IPS-18a (cell line): ENCODE measurements at regions not wholly inside any gene's neighbourhood (a gene's known extent, or its start where the extent isn't known, plus 50 kb on each side); places are given as distances from the start of the nearest gene placed in this dataset.

Experiments used
- H3K27ac ChIP-seq: one replicate; pipeline ENCODE4 v1.5.1; 2013; ENCODE audit warnings: low read length
- H3K27me3 ChIP-seq: one replicate; pipeline ENCODE4 v1.6.1; 2013; ENCODE audit warnings: mild to moderate bottlenecking, low read length; ENCODE audit not compliant: control insufficient read depth, insufficient read depth
- H3K36me3 ChIP-seq: one replicate; pipeline ENCODE4 v1.6.1; 2013; ENCODE audit warnings: low read depth, low read length; ENCODE audit not compliant: control insufficient read depth
- H3K4me1 ChIP-seq: one replicate; pipeline ENCODE4 v1.6.1; 2013; ENCODE audit warnings: low read depth, low read length; ENCODE audit not compliant: control insufficient read depth
- H3K4me3 ChIP-seq: one replicate; pipeline ENCODE4 v1.5.1; 2013; ENCODE audit warnings: low read length
- H3K9ac ChIP-seq: one replicate; pipeline ENCODE4 v1.6.1; 2013; ENCODE audit warnings: mild to moderate bottlenecking, low read length, moderate library complexity
- H3K9me3 ChIP-seq: one replicate; pipeline ENCODE4 v1.6.1; 2013; ENCODE audit warnings: low read depth, low read length; ENCODE audit not compliant: control insufficient read depth

DNA sequence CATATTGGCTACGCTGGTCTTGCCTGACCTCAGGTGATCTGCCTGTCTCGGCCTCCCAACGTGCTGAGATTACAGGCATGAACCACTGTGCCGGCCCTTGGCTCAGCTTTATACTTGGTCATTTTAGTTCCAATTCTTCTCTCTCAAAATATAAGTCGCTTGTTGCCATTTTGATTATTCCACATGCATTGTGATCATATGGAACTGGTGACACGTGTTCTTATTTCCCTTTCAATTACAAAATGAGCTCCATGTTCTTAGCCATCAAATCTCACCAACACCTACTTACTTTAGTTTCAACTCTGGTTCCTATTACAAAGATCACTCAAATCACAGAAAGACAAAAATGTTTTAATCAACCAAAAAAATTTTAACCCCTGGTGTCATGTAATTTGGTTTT, 1711.7 kb downstream of the TP53TG3F start:
- peaks cover 17% of the 10 kb centered on the region for H3K9me3 ChIP-seq
- no peak overlapping the region for H3K9ac ChIP-seq

DNA sequence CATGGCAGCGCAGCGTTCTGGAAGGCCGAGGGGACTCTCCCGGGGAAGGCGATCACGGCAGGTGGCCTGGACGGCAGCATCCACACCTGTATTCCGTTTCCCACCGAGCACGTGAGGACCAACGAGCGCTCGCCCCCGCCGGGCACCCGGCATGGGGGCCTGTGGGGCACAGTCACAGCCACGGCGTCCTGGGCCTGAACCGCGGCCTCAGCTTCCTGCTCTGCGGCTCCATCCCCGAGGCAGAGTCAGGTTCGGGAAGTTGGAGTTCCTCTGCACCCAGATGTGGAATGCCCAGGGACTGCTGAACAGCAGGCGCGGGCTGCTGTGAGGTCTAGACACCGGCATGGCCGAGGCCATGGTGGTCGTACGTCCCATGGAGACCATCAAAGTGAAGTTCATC, 1713.9 kb downstream of the TP53TG3F start:
- Histone ChIP-seq H3K4me3 (no peak overlapping the region), H3K36me3 (no peaks in the 10 kb centered on the region), H3K4me1 (no peaks in the 10 kb centered on the region), H3K9me3 (peaks cover 35% of the 10 kb centered on the region), H3K27me3 (no peaks in the 10 kb centered on the region), H3K9ac (no peak overlapping the region), H3K27ac (no peak overlapping the region)

More for the DNA sequence above, 1711.7 kb downstream of the TP53TG3F start:
- no peaks in the 10 kb centered on the region for H3K36me3 ChIP-seq
- no peaks in the 10 kb centered on the region for H3K4me1 ChIP-seq
- no peaks in the 10 kb centered on the region for H3K27me3 ChIP-seq
- no peak overlapping the region for H3K4me3 ChIP-seq
- no peak overlapping the region for H3K27ac ChIP-seq

DNA sequence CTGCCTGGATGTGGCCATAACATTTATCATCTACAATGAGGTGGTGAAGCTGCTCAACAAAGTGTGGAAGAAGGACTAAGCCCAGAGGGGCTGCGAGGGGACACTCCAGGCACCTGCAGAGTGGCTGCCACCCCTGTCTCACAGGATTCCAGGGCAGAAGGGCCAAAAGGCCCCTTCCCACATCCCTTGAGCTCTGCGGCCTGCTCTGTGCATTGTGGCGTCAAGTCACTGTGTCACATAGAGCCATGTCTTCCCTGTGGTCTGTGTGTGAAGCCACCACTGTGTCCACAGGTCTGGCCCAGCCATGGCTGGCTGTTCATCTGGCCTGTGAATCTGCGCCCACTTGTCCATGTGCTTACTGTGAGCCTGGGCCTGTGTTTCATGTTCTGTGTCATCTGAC, 1714.6 kb downstream of the TP53TG3F start:
- Histone ChIP-seq H3K27ac (no peak overlapping the region), H3K4me3 (no peak overlapping the region), H3K4me1 (no peaks in the 10 kb centered on the region), H3K9ac (no peak overlapping the region), H3K36me3 (no peaks in the 10 kb centered on the region), H3K27me3 (no peaks in the 10 kb centered on the region), H3K9me3 (peaks cover 39% of the 10 kb centered on the region)

DNA sequence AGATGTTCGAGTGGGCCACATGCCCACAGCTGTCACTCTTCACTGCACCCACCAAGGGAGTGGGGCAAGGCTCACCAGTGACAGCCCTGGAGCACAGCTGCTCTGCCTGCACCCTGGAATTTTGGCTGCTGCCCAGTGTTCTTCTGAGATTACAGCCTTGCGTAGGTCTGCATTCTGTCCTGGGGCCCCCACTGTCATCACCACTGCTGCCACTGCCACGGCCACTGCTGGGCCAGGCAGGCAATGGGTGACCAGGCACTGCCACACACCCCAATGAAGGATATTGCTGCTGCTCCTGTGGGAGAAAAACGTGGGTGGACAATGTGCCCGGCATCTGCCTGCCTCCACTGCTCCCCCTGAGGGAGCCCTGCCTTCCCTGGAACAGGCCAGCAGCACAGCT, 1717.0 kb downstream of the TP53TG3F start:
- no peaks in the 10 kb centered on the region for H3K27me3 ChIP-seq
- no peak overlapping the region for H3K4me3 ChIP-seq
- H3K9me3 ChIP-seq, result peaks cover 49% of the 10 kb centered on the region
- H3K27ac ChIP-seq, result no peak overlapping the region
- H3K36me3 ChIP-seq, result no peaks in the 10 kb centered on the region
- no peaks in the 10 kb centered on the region for H3K4me1 ChIP-seq
- H3K9ac ChIP-seq, result no peak overlapping the region

DNA sequence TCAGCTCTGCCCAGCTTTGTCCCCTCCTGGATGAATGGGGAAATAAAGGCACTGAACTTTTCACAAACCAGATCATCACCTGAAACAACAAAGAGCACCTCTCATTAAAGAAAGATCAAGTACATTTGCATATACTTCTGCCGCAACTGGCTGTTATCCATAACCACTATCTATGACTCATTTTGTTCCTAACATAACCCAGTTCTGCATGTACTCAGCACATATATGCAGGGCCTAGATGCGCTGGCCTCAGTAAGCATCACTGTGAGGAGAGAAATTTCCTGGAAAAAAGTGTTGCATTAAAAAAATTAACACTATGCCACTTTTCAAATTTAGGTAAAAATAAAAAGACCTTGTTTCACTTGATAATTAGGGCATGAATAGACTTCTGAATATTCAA, 1718.4 kb downstream of the TP53TG3F start:
- H3K27me3 ChIP-seq, result no peaks in the 10 kb centered on the region
- H3K27ac ChIP-seq, result no peak overlapping the region
- peaks cover 59% of the 10 kb centered on the region for H3K9me3 ChIP-seq
- H3K4me1 ChIP-seq, result no peaks in the 10 kb centered on the region
- no peak overlapping the region for H3K9ac ChIP-seq
- H3K4me3 ChIP-seq, result no peak overlapping the region
- H3K36me3 ChIP-seq, result no peaks in the 10 kb centered on the region

DNA sequence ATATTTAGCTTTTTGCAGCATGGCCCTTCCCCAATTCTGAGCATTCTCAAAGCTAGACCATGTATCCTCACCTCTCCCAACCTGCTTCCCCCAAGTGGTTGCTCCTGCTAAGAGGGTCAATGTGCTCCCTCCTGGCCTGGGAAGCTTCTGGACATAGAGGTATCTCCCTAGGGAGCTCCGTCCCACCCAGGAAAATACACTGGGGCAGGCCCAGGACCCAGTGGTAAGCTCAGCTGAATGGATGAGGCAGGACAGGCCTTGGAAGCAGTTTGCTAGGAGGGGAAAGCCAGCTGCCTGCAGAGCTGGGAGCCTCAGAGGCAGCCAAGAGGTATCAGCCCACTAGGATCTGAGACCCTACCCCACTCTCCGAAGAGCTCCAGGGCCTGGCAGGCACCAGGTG, 1721.6 kb downstream of the TP53TG3F start:
- peaks cover 76% of the 10 kb centered on the region for H3K9me3 ChIP-seq
- H3K4me1 ChIP-seq, result no peaks in the 10 kb centered on the region
- no peak overlapping the region for H3K27ac ChIP-seq
- H3K9ac ChIP-seq, result no peak overlapping the region
- H3K4me3 ChIP-seq, result no peak overlapping the region
- H3K36me3 ChIP-seq, result no peaks in the 10 kb centered on the region
- no peaks in the 10 kb centered on the region for H3K27me3 ChIP-seq

DNA sequence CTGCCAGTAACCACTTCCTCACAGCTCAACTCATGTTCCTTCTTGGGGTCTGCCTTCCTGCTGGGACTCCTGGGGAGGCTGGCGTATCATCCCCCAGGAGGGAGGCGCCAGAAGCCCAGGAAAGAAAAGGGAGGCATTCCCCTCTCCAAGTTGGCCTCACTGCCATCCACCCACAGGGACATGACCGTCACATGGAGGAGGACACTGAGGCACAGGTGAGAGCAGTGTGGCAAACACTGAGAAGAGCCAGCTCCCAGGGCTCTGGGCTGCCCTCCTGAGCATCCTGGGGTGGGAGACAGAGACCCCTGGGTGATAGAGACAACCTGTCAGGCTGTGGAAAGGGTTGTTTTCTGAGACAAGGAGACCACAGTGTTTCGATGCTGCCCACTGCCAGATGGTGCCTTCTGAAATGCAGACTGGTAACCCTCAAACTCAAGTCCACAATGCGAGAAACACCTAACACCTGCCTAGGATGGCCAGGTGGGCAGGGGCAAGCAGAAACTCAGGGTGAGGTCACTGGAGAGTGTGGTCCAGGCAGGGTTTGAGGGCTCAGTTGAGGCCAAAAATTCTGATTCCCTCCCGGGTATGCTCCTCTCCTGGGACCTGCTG, 1722.1 kb downstream of the TP53TG3F start:
- no peak overlapping the region for H3K27ac ChIP-seq
- no peak overlapping the region for H3K4me3 ChIP-seq
- H3K9me3 ChIP-seq, result peaks cover 76% of the 10 kb centered on the region
- H3K4me1 ChIP-seq, result no peaks in the 10 kb centered on the region
- H3K9ac ChIP-seq, result no peak overlapping the region
- no peaks in the 10 kb centered on the region for H3K36me3 ChIP-seq
- H3K27me3 ChIP-seq, result no peaks in the 10 kb centered on the region

DNA sequence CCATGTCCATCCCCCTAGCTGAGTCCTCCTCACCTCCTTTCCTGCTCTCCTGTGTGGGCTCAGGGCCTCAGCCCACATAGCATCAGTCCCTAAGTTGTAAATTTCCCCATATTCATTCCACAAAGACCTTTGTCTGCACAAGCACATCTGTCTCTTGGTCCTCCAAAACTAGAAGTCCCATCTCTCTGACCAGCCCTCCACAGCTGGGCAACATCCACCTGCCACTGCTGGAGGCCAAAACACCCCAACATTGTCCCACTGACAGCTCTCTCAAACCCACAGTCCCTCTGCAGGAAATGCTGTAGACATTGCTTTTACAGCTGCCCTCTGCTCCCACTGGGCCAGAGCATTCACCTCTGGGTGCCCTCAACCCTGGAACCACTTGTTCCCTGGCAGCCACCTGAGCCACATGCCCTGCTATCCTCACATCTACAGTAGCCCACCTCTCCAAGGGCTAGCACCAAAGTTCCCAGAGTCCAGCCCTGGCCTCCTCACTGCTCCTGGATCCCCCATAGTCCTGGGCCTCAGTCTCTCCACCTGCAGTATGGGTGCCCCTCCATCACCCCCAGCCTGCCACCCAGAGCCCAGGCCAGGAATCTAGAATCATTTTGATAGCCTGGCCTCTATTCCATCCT, 1722.7 kb downstream of the TP53TG3F start:
- H3K9ac ChIP-seq, result no peak overlapping the region
- H3K36me3 ChIP-seq, result no peaks in the 10 kb centered on the region
- H3K27me3 ChIP-seq, result no peaks in the 10 kb centered on the region
- no peak overlapping the region for H3K4me3 ChIP-seq
- peaks cover 77% of the 10 kb centered on the region for H3K9me3 ChIP-seq
- no peak overlapping the region for H3K27ac ChIP-seq
- H3K4me1 ChIP-seq, result no peaks in the 10 kb centered on the region

DNA sequence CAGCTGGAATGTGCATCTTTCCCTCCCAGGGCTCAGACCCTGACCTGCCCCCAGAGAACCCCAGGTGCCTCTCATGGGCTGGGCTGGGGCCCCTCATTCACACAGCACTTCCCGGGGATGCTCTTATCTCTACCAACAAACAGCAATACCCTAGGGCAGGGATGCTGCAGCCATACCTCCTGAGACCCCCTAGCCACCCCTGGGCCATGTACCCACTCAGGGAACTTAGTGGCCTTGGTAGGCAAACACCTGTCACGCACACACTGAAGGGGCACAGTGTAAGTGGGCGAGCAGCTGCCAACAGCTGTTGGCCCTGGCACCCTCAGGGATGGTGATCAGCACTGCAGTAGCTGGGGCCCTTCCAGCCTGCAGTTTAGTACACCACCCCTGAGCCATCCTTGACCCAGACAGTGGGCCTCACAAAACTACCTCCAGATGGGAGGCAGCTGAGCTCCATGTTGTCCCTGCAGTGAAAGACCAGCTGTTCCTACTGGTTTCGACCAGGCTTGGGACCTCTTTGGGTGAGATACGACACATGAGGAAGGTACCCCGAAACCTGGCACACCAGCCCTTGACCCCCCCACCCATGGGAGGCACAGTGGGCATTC, 1723.6 kb downstream of the TP53TG3F start:
- Histone ChIP-seq H3K27me3 (no peaks in the 10 kb centered on the region), H3K4me1 (no peaks in the 10 kb centered on the region), H3K9me3 (peaks cover 75% of the 10 kb centered on the region), H3K36me3 (no peaks in the 10 kb centered on the region), H3K9ac (no peak overlapping the region), H3K4me3 (no peak overlapping the region), H3K27ac (no peak overlapping the region)

DNA sequence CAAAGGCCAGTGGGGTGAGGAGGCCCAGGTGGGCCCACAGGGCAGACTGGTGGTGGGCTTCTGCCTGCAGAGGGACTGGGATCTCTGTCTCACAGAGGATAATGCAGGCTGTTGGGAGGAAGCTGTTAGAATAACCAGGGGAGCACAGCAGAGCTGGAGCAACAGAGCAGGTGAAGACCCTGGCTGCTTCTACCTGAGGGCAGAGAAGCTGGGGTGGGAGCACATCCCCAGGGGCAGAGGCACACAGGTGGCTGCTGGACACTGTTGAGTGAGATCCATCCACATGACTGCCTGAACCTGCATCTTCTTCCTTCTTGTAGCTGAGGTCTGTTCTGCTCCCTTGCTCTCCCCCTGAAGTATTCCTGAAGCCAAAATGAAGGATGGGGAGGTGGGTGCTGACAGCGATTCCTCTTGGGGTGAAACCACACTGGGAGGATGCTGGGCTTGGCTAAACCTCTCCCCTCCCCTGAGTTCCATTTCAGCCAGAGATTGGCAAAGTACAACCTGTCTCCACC, 1725.0 kb downstream of the TP53TG3F start:
- H3K27me3 ChIP-seq, result no peaks in the 10 kb centered on the region
- H3K4me3 ChIP-seq, result no peak overlapping the region
- H3K9me3 ChIP-seq, result peaks cover 74% of the 10 kb centered on the region
- H3K27ac ChIP-seq, result no peak overlapping the region
- H3K9ac ChIP-seq, result no peak overlapping the region
- H3K36me3 ChIP-seq, result no peaks in the 10 kb centered on the region
- no peaks in the 10 kb centered on the region for H3K4me1 ChIP-seq

DNA sequence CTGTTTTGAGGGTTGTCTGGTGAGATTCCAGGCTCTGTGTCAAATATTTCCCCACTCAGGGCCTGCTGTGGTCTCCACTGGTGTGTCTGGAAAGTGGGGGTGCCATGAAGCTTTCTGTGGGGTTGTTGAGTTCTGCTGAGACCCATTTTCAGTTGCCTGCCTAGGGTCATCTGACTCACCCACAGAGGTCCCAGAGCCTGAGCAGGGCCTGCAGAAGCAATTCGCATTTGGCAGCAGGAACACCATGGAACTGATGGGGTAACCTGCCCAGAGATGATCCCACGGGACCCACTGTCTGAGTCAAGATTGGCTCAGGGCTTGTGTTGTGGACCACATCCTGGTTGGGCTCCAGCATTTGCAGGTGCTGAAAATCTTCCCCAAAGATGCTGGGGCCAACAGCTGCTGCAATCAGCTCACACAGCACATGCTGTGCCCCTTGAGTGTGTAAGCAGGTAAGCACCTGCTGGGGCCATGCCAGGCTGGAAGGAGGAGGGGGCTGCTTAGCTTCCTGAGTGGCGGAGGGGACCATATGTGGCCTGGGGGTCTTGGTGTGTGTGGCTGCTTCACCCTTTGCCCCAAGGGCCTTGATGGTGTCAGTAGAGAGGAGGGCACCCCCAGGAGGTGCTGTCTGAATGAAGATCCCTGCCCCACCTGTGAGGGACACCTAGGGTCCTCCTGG, 1726.1 kb downstream of the TP53TG3F start:
- Histone ChIP-seq H3K9me3 (peaks cover 78% of the 10 kb centered on the region), H3K27ac (no peak overlapping the region), H3K27me3 (no peaks in the 10 kb centered on the region), H3K9ac (no peak overlapping the region), H3K4me1 (no peaks in the 10 kb centered on the region), H3K4me3 (no peak overlapping the region), H3K36me3 (no peaks in the 10 kb centered on the region)
